Endodermal cell (in vitro differentiated cells): ENCODE measurements at regions not wholly inside any gene's neighbourhood (a gene's known extent, or its start where the extent isn't known, plus 50 kb on each side); places are given as distances from the start of the nearest gene placed in this dataset.

Source experiments
- DNase-seq: peaks from one replicate; pipeline ENCODE4 v3.0.0-alpha.2; 2017
- H3K27ac ChIP-seq: 2 replicates; pipeline ENCODE4 v1.5.1; 2013; ENCODE audit warnings: mild to moderate bottlenecking, low read depth, low read length, moderate library complexity
- H3K27me3 ChIP-seq: 2 replicates; pipeline ENCODE4 v1.6.1; 2013; ENCODE audit warnings: mild to moderate bottlenecking, low read length, moderate library complexity; ENCODE audit not compliant: insufficient read depth, control insufficient read depth, poor library complexity, severe bottlenecking
- H3K36me3 ChIP-seq: 2 replicates; pipeline ENCODE4 v1.7.0; 2013; ENCODE audit warnings: mild to moderate bottlenecking, low read length, moderate library complexity; ENCODE audit not compliant: control insufficient read depth, insufficient read depth
- H3K4me1 ChIP-seq: one replicate; pipeline ENCODE4 v1.7.0; 2013; ENCODE audit warnings: low read length; ENCODE audit not compliant: control insufficient read depth, insufficient read depth
- H3K4me3 ChIP-seq: 2 replicates; pipeline ENCODE4 v1.5.1; 2013; ENCODE audit warnings: mild to moderate bottlenecking, low read length, moderate library complexity
- H3K9ac ChIP-seq: 2 replicates; pipeline ENCODE4 v1.6.1; 2013; ENCODE audit warnings: mild to moderate bottlenecking, low read length, moderate library complexity; ENCODE audit not compliant: poor library complexity, severe bottlenecking; ENCODE audit errors: extremely low read depth
- H3K9me3 ChIP-seq: 2 replicates; pipeline ENCODE4 v1.6.1; 2013; ENCODE audit warnings: mild to moderate bottlenecking, low read length, moderate library complexity; ENCODE audit not compliant: control insufficient read depth
- H3K27ac Mint-ChIP-seq: 2 replicates; pipeline ENCODE4 v1.8.0; 2020; ENCODE audit warnings: mixed read lengths
- H3K27me3 Mint-ChIP-seq: 2 replicates; pipeline ENCODE4 v1.8.0; 2021; ENCODE audit warnings: mild to moderate bottlenecking, mixed read lengths; ENCODE audit not compliant: insufficient read depth
- H3K36me3 Mint-ChIP-seq: 2 replicates; pipeline ENCODE4 v1.8.0; 2020; ENCODE audit warnings: low read depth, mixed read lengths
- H3K4me1 Mint-ChIP-seq: 2 replicates; pipeline ENCODE4 v1.8.0; 2020; ENCODE audit warnings: mixed read lengths
- H3K4me3 Mint-ChIP-seq: 2 replicates; pipeline ENCODE4 v1.8.0; 2020; ENCODE audit warnings: mild to moderate bottlenecking, moderate library complexity, mixed read lengths
- H3K9me3 Mint-ChIP-seq: 2 replicates; pipeline ENCODE4 v1.8.0; 2020; ENCODE audit warnings: mild to moderate bottlenecking, mixed read lengths
- CTCF ChIP-seq: fragments of 200-600 bp; sonication (generic); conservative IDR thresholded peaks from 2 replicates; pipeline ENCODE4 v1.5.0; 2021; ENCODE audit warnings: antibody characterized with exemption, mild to moderate bottlenecking
- WGBS, 2 experiments: methylation state at CpG; one replicate each; pipeline versions ENCODE4 v1.1.5 to v1.1.7; 2013; ENCODE audit warnings: missing lambda C conversion rate in 2 of 2, mixed read lengths in 1 of 2; ENCODE audit not compliant: insufficient coverage in 1 of 2, insufficient read length in 1 of 2; 5-methylcytosine and 5-hydroxymethylcytosine counted together

GRCh38 chr13:57813651-57814050, 182.1 kb downstream of the PCDH17 start:
- Mint-ChIP-seq H3K9me3 (no peaks in the 10 kb centered on the region), H3K27me3 (no peaks in the 10 kb centered on the region), H3K4me3 (no peak overlapping the region), H3K27ac (no peak overlapping the region), H3K36me3 (no peaks in the 10 kb centered on the region), H3K4me1 (peaks cover 7% of the 10 kb centered on the region)
- 84% methylated on average over 2 of the region's 2 CpGs; no CpG with 5 or more reads in 1 of the 2 experiments for whole genome bisulfite sequencing, 2 experiments
- H3K4me1 ChIP-seq = peaks cover 4% of the 10 kb centered on the region
- no peak overlapping the region for H3K27ac ChIP-seq
- no peak overlapping the region for H3K4me3 ChIP-seq
- H3K36me3 ChIP-seq = no peaks in the 10 kb centered on the region
- no peaks in the 10 kb centered on the region for H3K9me3 ChIP-seq
- DNase-seq = no peak
- no peak overlapping the region for H3K9ac ChIP-seq
- no peak for TF ChIP-seq CTCF
- no peaks in the 10 kb centered on the region for H3K27me3 ChIP-seq

- no peak for DNase-seq
- H3K9ac ChIP-seq = no peak overlapping the region
- Mint-ChIP-seq H3K36me3 (no peaks in the 10 kb centered on the region), H3K4me3 (no peak overlapping the region), H3K4me1 (peaks cover 7% of the 10 kb centered on the region), H3K27ac (no peak overlapping the region), H3K9me3 (no peaks in the 10 kb centered on the region), H3K27me3 (no peaks in the 10 kb centered on the region)
- 88 to 100% methylated on average over 1 of the region's 1 CpG for WGBS, 2 experiments
- H3K36me3 ChIP-seq = no peaks in the 10 kb centered on the region
- peaks cover 4% of the 10 kb centered on the region for H3K4me1 ChIP-seq
- no peak for TF ChIP-seq CTCF
- no peaks in the 10 kb centered on the region for H3K27me3 ChIP-seq
- no peak overlapping the region for H3K4me3 ChIP-seq
- no peak overlapping the region for H3K27ac ChIP-seq
- H3K9me3 ChIP-seq = no peaks in the 10 kb centered on the region
These were observed 184.1 kb downstream of the PCDH17 start for GRCh38 chr13:57815600-57815999.

GRCh38 chr13:57820924-57821323, 189.4 kb downstream of the PCDH17 start:
- Mint-ChIP-seq H3K4me1 (no peaks in the 10 kb centered on the region), H3K36me3 (no peaks in the 10 kb centered on the region), H3K4me3 (no peak overlapping the region), H3K9me3 (no peaks in the 10 kb centered on the region), H3K27me3 (no peaks in the 10 kb centered on the region), H3K27ac (no peak overlapping the region)
- H3K27ac ChIP-seq = no peak overlapping the region
- no peak overlapping the region for H3K9ac ChIP-seq
- no peaks in the 10 kb centered on the region for H3K36me3 ChIP-seq
- 89 to 100% methylated on average over 1 of the region's 1 CpG for WGBS, 2 experiments
- H3K27me3 ChIP-seq = no peaks in the 10 kb centered on the region
- H3K4me1 ChIP-seq = no peaks in the 10 kb centered on the region
- no peak overlapping the region for H3K4me3 ChIP-seq
- H3K9me3 ChIP-seq = no peaks in the 10 kb centered on the region
- no peak for TF ChIP-seq CTCF
- no peak for DNase-seq
